ENCODE measurements at regions not wholly inside any gene's neighbourhood (a gene's known extent, or its start where the extent isn't known, plus 50 kb on each side); places are given as distances from the start of the nearest gene placed in this dataset.

DNA sequence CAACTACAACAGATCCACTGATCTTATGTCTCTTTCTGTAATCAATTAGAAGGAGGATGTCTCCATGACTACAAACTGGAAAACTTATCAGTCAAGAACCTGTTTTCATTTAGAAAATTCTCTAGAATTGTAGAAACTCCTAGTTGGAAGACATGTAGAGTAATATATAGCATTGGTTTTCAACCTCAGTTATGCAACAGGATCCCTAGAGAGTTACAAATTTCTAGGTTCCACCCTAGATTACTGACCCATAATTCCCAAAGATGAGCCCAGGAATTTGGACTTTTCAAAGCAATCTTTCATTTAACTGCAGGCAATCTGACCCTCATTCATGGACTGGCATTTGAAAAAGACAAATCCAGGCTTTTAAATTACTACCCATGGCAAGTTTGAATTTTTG is 116.9 kb upstream of the RAP2B start:
- TF ChIP-seq, protein P1, sequence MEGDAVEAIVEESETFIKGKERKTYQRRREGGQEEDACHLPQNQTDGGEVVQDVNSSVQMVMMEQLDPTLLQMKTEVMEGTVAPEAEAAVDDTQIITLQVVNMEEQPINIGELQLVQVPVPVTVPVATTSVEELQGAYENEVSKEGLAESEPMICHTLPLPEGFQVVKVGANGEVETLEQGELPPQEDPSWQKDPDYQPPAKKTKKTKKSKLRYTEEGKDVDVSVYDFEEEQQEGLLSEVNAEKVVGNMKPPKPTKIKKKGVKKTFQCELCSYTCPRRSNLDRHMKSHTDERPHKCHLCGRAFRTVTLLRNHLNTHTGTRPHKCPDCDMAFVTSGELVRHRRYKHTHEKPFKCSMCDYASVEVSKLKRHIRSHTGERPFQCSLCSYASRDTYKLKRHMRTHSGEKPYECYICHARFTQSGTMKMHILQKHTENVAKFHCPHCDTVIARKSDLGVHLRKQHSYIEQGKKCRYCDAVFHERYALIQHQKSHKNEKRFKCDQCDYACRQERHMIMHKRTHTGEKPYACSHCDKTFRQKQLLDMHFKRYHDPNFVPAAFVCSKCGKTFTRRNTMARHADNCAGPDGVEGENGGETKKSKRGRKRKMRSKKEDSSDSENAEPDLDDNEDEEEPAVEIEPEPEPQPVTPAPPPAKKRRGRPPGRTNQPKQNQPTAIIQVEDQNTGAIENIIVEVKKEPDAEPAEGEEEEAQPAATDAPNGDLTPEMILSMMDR (IDR thresholded peaks at IDR 0.05): no peak
- FAIRE-seq (no peak), ATAC-seq (no peak), DNase-seq (no peak)
- H3K27ac ChIP-seq: no peak overlapping the region
- H3K9me3 ChIP-seq: no peaks in the 10 kb centered on the region
- intact Hi-C loops (cut with DNase I): loop anchor here in 2 of 3 donors (5.0 to 10.0 kb wide), 2 partner anchors 720 to 722 kb away; no protein-coding TSS in a partner anchor
- H3K4me1 ChIP-seq: no peaks in the 10 kb centered on the region
- no peak overlapping the region for H3K4me3 ChIP-seq
- H3K36me3 ChIP-seq: no peaks in the 10 kb centered on the region
- H3K27me3 ChIP-seq: no peaks in the 10 kb centered on the region

DNA sequence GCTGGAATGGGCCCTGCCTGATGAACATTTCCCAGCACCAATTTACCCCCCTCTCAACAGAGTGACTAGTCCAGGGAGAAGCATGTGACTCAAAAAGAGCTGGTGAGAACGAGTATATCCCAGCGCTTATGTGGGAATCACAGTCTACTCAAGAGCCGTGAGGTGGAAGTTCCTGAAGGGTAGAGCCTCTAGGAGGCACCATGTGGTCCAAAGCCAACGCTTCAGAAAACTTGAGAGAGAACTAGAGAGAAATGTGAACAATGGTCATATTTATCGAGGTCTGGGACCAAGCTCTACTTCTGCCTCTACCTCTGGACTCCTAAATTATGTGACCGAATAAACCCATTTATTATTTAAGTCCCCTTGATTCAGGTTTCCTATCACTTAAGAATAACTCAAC is 111.0 kb upstream of the RAP2B start:
- 75 to 76% methylated on average over 6 of the region's 6 CpGs for WGBS, 2 donors
- TF ChIP-seq, protein P1 (IDR thresholded peaks at IDR 0.05): no peak
- intact Hi-C loops (cut with DNase I): no loop called here
- H3K9me3 ChIP-seq: no peaks in the 10 kb centered on the region
- FAIRE-seq: no peak
- ATAC-seq: no peak
- DNase-seq: no peak
- H3K4me1 ChIP-seq: no peaks in the 10 kb centered on the region
- H3K36me3 ChIP-seq: no peaks in the 10 kb centered on the region
- no peaks in the 10 kb centered on the region for H3K27me3 ChIP-seq
- H3K4me3 ChIP-seq: no peak overlapping the region
- H3K27ac ChIP-seq: no peak overlapping the region

DNA sequence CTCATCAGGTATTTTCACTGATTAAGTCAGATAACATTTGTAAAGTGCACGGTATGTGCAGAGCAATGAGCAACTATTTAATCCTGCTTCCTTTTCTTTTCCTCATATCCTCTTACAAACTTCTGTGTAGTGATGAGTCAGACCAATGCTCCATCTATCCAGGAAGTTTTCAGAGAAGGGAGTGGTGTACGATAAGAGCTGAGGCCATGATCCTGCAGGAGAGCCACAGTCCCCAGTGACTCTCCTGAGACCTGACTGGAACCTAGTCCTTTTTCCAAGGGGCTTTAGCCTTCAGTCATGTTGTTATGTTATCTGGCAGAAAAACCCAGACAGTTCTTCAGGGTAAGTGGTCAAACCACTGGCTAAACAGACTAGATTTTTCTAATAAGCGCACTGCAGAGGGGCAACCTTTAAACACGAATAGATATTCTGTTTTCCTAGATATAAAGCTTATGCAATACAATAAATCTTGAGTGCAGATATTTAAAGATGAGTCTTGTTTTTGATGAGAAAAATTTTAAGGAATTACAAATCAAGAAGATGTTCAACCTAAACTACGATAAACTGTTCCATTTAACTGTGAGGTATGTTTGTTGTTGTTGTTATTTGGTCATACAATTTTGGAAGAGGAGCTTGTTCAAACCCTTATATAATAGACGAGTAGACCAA is 110.5 kb upstream of the RAP2B start:
- DNase-seq (no peak), FAIRE-seq (no peak), ATAC-seq (peak in 3 of 4 donors; percentile 44 to 77 (median 54))
- 71 to 78% methylated on average over 6 of the region's 6 CpGs for WGBS, 2 donors
- H3K27ac ChIP-seq: no peak overlapping the region
- H3K9me3 ChIP-seq: no peaks in the 10 kb centered on the region
- TF ChIP-seq, protein P1 (IDR thresholded peaks at IDR 0.05): no peak
- intact Hi-C loops (cut with DNase I): no loop called here
- H3K4me3 ChIP-seq: no peak overlapping the region
- H3K27me3 ChIP-seq: no peaks in the 10 kb centered on the region
- H3K36me3 ChIP-seq: no peaks in the 10 kb centered on the region
- H3K4me1 ChIP-seq: no peaks in the 10 kb centered on the region

DNA sequence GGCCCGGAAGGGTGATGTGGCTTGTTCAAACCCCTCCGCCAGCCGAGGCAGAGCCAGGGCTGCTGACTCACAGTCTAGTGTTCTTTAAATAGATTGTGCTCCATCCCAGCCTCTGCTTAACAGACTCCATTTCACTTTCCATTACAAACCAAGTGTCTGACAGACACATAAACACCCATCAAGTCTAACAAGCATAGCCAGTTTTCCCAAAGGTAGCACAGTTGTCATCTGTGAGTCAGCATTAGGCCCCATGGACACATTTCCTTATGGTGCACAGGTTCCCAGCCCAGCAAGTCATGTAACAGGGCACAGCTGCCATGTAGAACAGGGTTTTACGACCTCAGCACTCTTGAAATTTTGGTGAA is 109.9 kb upstream of the RAP2B start:
- ATAC-seq: peak in 3 of 4 donors; percentile 36 to 75 (median 64)
- Histone ChIP-seq H3K4me3 (no peak overlapping the region), H3K27ac (no peak overlapping the region), H3K36me3 (no peaks in the 10 kb centered on the region), H3K4me1 (no peaks in the 10 kb centered on the region), H3K27me3 (no peaks in the 10 kb centered on the region), H3K9me3 (no peaks in the 10 kb centered on the region)
- FAIRE-seq: no peak
- intact Hi-C loops (cut with DNase I): no loop called here
- TF ChIP-seq, protein P1 (IDR thresholded peaks at IDR 0.05): no peak
- WGBS, 2 donors: 58 to 72% methylated on average over 4 of the region's 4 CpGs
- no peak for DNase-seq

DNA sequence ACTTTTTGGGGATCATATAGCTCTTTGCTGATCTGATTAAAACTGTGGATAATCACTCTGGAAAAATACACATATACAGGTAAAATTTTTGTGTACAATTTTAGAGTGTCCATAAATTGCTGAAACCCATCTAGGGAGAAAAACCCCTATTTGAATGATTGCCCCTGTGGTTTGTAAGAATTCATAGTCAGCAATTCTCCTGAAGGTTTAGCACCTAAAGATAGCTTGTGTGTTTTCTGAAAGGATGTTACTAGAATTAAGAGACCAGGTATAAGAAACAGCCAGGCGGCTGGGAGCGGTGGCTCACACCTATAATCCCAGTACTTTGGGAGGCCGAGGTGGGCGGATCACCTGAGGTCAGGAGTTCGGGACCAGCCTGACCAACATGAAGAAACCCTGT is 106.8 kb upstream of the RAP2B start:
- Histone ChIP-seq H3K27me3 (no peaks in the 10 kb centered on the region), H3K27ac (no peak overlapping the region), H3K9me3 (no peaks in the 10 kb centered on the region), H3K4me3 (no peak overlapping the region), H3K36me3 (no peaks in the 10 kb centered on the region), H3K4me1 (no peaks in the 10 kb centered on the region)
- intact Hi-C loops (cut with DNase I): no loop called here
- ATAC-seq (no peak), DNase-seq (no peak), FAIRE-seq (no peak)
- TF ChIP-seq, protein P1 (IDR thresholded peaks at IDR 0.05): no peak
- WGBS, 2 donors: 63 to 80% methylated on average over 5 of the region's 5 CpGs
